GM18508 (cell line): ENCODE measurements at regions not wholly inside any gene's neighbourhood (a gene's known extent, or its start where the extent isn't known, plus 50 kb on each side); places are given as distances from the start of the nearest gene placed in this dataset.
"Not testable (repeated sequence)": the region's sequence is repeated elsewhere in the genome, so short reads cannot be mapped to it uniquely, and the experiment has no call there.

ENCODE experiments used
- ATAC-seq: cut with Tn5 transposase; IDR thresholded peaks from one replicate; pipeline ENCODE4 v1.9.1; 2021; ENCODE audit warnings: moderate number of reproducible peaks; ENCODE audit not compliant: insufficient read depth, unreplicated experiment

DNA sequence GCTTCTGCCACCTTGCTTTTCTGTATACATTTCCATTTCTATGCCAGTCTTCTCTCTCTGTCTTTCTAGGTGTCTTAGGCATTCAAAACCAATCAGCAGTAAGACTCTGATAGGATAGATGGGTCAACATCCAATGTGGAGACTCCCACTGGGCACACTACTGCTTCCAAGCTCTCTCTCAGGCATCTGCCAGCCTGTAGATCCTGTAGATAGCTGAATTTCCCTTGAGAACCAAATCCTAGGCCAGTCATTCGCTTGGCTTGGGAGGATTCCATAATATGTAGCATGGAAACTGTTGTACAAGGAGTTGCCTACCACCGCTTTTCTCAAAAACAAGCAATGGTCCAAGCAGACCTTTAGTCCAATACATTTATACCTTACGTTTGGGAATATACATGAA is 262.8 kb upstream of the RARB start:
- no peak for ATAC-seq

DNA sequence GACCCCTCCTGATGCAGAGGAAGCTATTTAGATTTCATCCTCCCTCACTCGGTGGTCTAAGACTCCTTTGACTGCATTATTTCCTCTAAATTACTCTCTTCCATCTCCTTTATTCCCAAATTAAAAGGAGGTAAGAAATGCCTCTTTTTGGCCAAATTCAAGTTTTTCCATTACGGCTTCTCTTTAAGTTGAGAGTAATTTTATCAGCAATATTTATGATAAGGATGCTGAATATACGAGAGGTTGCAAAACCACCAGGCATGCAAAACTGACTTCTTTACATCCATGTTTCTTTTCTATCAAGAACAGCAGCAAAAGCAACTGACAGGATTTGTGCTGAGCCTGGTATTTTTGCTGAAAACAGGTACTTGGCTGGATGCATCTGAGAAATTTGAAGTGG is 262.0 kb upstream of the RARB start:
- no peak for ATAC-seq

DNA sequence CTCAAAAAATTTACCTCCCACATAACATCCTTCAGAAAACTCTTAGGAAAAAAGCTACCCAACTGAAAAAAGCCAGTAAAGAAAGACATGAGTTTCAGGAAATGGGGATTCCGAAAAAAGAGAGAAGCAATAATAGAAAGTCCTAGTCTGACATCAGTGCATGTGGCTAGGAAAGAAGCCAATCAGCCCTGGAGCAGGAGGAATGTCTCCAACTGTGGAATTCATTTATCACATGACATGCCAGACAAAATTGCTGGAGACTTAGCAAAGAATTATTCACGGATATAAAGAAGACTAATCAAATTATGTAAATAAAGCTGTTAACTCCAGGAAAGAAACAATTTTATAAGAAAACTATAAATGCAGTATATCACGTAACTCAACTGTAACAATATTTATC is 258.9 kb upstream of the RARB start:
- no peak for ATAC-seq

DNA sequence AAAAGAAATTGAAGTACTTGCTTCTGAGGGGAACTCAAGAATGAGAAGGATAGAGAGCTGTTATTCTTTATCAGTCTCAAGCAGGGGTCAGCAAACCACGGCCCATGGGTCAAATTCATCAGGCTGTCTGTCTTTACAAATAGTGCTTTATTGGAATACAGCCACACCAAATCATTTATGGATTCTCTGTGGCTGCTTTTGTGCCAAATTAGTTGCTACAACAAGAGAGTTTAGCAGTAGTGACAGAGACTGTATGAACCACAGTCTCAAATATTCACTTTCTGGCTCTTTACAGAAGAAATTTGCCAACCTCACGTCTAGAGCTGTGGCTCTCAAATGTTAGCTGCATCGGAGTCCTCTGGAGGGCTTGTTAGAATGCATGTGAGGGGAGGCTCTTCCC is 258.0 kb upstream of the RARB start:
- no peak for ATAC-seq

DNA sequence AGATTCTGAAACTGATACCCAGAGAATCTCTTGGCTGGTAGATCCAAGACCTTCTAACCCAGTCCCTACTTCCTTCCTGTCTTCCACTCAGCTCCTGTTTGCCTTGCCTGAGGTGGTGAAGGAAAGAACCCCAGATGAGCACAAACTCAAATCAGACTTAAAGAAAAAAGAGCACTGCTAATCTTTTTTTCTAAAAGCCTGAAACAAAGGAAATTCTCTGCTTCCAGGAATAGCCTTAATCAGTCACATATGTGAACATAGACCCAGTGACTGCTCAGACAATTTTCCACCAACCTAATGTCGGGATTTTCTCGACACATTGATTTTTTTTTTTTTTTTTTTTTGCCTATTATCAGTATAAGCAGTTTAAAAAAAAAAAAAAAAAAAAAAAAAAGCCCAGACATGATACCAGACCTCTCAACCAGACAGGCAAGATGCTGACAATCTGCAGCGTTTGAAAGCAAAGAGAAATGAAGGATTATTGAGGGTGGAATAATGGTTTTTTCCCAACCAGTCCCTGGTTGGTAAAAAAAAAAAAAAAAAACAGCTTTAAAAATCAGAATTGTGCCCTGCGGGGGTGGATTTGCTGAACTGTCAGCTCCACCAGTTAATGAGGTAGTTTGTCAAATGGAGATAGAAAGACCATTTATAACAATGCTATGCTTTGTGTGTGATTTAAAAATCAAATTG is 256.8 kb upstream of the RARB start:
- no peak for ATAC-seq

DNA sequence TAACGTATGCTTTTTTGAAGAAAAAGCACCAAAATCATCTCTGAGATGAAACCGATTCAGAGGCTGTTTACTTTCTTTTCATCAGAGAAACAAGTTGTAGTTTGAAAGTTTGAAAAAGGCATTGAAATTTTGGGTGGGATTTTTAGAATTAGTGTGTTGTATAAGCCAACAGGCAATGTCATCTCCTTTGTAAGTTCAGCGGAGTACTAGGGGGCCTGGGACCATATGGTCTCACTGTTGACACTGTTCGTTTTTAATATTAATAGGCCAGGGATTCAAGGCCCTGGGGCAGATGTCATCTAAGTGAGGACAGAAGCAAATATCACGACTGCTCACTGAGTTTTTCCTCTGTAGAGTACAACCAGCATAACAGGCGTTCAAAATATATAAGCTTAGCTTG is 256.2 kb upstream of the RARB start:
- no peak for ATAC-seq

- ATAC-seq = no peak
Measured at GRCh38 chr3:25173606-25174005, 254.5 kb upstream of the RARB start.

GRCh38 chr3:25174251-25174650 is 253.8 kb upstream of the RARB start:
- ATAC-seq = no peak

DNA sequence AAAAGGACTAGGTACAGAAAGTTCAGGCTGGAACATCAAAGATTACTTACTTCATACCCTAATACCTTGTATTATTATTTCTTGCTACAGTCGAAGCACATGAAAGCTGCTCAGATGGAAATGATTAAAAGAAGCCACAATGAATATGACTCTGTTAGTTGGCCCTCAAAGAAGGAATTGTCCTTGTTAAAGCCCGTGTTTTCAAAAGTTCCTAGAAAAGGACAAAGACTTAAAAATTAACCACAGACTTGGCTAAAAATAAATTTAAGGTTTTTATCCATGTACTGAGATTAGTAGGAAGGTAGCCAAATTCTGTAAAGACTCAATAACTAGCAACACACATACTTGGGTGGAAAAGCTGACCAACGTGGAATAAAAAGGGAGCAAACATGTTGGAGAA is 251.0 kb upstream of the RARB start:
- no peak for ATAC-seq

DNA sequence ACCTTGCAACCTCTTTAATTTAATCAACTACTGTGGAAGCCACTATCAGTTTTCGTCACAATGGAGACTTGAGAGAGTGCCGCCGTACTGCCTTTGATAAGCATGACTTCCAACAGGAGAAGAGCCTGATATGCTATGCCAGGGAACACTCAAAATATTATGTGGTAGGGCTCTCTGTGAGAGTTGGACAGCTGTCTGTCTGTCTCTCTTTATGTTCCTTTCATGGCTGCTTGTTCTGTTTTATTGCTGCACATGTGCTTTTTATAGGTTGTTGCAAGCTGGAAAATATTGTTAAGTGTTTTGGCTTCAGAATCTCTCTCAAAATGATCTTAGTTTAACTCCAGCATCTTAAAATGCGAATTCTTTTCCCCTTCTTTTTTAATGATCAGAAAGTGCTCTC is 249.4 kb upstream of the RARB start:
- no peak for ATAC-seq

DNA sequence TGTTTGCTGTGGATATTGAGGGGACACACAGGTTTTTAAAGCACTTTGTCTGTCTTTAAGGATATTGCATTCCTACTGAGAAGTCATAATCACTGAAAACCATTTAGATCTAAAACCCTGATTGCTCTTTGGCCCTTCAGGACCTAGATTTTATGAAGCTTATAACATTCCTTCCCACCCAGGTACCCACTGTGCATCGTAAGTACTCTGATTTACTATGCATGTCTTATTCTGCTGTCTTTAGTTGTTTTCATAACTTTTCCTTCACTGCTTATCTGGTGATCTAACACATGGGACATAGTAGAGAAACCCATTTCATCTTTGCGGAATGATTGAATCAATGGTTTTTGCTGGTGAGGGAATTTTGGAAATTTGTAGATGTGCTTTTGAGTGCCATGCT is 247.0 kb upstream of the RARB start:
- ATAC-seq = no peak

DNA sequence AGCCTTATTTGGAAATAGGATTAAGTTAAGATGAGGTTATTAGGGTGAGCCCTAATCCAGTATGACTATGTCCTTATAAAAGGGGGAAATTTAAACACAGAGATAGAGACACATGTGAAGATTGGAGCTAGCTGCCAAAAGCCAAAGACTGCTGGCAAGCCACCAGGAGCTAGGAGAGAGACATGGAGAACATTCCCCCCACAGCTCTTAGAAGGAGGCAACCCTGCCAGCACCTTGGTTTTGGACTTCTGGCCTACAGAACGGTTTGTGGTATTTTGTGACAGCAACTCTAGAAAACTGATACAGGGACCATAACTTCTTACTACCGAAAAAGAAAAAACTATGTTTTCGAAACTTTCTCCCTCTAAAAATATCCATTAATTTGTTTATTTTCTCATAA is 245.3 kb upstream of the RARB start:
- ATAC-seq = no peak

- no peak for ATAC-seq
Measured at GRCh38 chr3:25184641-25185250, 243.3 kb upstream of the RARB start.

DNA sequence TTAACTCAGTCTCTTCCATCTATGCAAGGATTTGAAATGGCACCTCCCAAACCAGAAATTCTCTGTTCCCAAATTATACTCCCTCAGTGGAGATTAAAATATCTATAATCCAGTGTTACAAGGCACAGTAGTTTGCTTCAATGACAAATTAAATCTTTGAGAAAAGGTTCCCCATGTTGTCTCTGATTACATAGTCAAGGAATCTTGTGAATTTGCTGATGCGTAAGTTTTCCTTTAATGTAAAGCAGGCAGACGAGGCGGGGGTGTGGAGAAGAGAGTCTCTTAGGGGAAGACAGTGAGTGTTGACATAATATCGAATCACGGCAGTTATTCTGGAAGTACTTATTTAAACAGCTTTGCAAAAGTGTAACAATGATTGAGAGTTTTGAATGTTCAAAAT is 236.4 kb upstream of the RARB start:
- no peak for ATAC-seq

DNA sequence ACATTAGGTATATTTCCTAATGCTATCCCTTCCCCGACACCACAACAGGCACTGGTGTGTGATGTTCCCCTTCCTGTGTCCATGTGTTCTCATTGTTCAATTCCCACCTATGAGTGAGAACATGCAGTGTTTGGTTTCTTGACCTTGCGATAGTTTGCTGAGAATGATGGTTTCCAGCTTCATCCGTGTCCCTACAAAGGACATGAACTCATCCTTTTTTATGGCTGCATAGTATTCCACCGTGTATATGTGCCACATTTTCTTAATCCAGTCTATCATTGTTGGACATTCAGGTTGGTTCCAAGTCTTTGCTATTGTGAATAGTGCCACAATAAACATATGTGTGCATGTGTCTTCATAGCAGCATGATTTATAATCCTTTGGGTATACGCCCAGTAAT is 228.5 kb upstream of the RARB start:
- not testable (repeated sequence) for ATAC-seq

- no peak for ATAC-seq
Measured at GRCh38 chr3:25212736-25213135, 215.3 kb upstream of the RARB start.

DNA sequence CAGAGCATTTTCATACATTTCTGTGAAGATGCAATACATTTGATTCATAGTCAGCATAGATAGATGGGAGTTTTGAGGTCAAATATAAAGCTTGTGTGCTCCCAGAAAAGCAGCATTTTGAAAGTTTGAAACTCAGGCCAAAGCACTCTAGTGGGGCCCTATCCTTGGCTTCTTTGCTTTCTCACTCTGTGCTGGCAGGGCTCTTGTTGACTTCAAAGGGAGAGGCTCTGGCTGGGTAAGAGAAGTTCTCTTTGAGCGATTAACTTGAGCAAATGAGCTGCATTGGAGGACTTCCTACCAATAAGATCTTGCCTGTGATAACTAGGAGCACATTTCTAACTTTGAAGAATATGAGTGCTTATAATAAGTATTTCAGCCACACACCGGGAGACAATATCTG is 214.0 kb upstream of the RARB start:
- ATAC-seq = no peak

GRCh38 chr3:25218362-25218761 is 209.7 kb upstream of the RARB start:
- no peak for ATAC-seq

- ATAC-seq = no peak
Measured at GRCh38 chr3:25226747-25227146, 201.3 kb upstream of the RARB start.

DNA sequence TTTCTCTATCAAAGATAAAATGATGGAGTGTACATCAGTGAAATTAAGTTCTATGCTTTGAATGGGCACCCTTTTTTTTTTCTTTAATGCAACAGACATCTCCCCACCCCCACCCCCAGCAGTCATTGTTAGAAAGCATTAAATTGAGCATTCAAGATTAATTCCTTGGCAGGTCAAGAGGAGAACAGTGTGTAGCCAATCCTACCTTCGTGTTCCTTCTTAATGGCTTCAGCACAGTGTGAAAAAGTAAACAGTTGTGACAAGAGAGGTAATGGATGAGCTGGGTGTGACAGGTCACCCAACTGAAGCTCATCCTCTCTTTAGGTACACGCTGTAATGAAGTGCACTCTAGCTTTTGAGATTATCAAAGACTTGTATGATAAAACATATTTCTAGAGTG is 198.5 kb upstream of the RARB start:
- ATAC-seq = no peak

DNA sequence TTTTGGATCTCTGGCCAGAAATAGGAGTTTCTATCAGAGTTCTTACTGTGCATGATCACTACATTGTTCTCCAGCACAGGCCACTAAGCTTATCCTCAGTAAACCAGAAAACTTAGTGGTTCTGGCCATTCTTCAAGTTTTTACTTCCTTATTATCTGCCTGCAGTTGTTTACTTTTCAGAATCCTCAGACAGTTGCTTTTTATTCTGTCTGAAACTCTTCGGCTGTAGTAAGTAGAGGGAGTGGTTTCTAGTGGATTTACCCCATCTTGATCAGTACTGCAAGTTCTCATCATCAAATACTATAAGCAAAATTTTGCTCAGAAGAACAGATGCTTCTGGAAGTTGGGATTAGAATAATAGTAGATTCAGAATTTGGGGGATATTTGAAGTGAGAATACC is 193.0 kb upstream of the RARB start:
- no peak for ATAC-seq

GRCh38 chr3:25235466-25235865 is 192.6 kb upstream of the RARB start:
- no peak for ATAC-seq
